ENCODE measurements at regions not wholly inside any gene's neighbourhood (a gene's known extent, or its start where the extent isn't known, plus 50 kb on each side); places are given as distances from the start of the nearest gene placed in this dataset.
A peak's percentile ranks its signal among the peaks of the same experiment; 100 is the strongest.
"Not testable (repeated sequence)": the region's sequence is repeated elsewhere in the genome, so short reads cannot be mapped to it uniquely, and the experiment has no call there.

GRCh38 chr2:87653373-87653772 is 94.5 kb upstream of the PLGLB2 start:
- FAIRE-seq: not testable (repeated sequence)

- FAIRE-seq: not testable (repeated sequence)
Measured at GRCh38 chr2:87654136-87654814, 93.6 kb upstream of the PLGLB2 start.

- not testable (repeated sequence) for FAIRE-seq
Measured at GRCh38 chr2:87657915-87658314, 90.0 kb upstream of the PLGLB2 start.

- not testable (repeated sequence) for FAIRE-seq
Measured at GRCh38 chr2:87658357-87658756, 89.5 kb upstream of the PLGLB2 start.

GRCh38 chr2:87658976-87659375 is 88.9 kb upstream of the PLGLB2 start:
- FAIRE-seq: not testable (repeated sequence)

GRCh38 chr2:87660164-87660563 is 87.7 kb upstream of the PLGLB2 start:
- not testable (repeated sequence) for FAIRE-seq

GRCh38 chr2:87662316-87663290 is 85.3 kb upstream of the PLGLB2 start:
- FAIRE-seq: not testable (repeated sequence)

- not testable (repeated sequence) for FAIRE-seq
Measured at GRCh38 chr2:87663347-87663746, 84.5 kb upstream of the PLGLB2 start.

- not testable (repeated sequence) for FAIRE-seq
Measured at GRCh38 chr2:87667027-87667426, 80.9 kb upstream of the PLGLB2 start.

- FAIRE-seq: not testable (repeated sequence)
Measured at GRCh38 chr2:87668361-87668760, 79.5 kb upstream of the PLGLB2 start.

GRCh38 chr2:87669633-87670231 is 78.2 kb upstream of the PLGLB2 start:
- FAIRE-seq: not testable (repeated sequence)

- not testable (repeated sequence) for FAIRE-seq
Measured at GRCh38 chr2:87672404-87672803, 75.5 kb upstream of the PLGLB2 start.

GRCh38 chr2:87674729-87675128 is 73.2 kb upstream of the PLGLB2 start:
- not testable (repeated sequence) for FAIRE-seq

- FAIRE-seq: not testable (repeated sequence)
Measured at GRCh38 chr2:87675487-87675886, 72.4 kb upstream of the PLGLB2 start.

GRCh38 chr2:87677421-87677923 is 70.4 kb upstream of the PLGLB2 start:
- FAIRE-seq: not testable (repeated sequence)

GRCh38 chr2:87678742-87679173 is 69.1 kb upstream of the PLGLB2 start:
- not testable (repeated sequence) for FAIRE-seq

GRCh38 chr2:87679950-87680349 is 67.9 kb upstream of the PLGLB2 start:
- not testable (repeated sequence) for FAIRE-seq

- FAIRE-seq: peak; percentile 8
Measured at GRCh38 chr2:87680691-87681090, 67.2 kb upstream of the PLGLB2 start.

- not testable (repeated sequence) for FAIRE-seq
Measured at GRCh38 chr2:87683451-87683850, 64.4 kb upstream of the PLGLB2 start.

GRCh38 chr2:87683961-87684360 is 63.9 kb upstream of the PLGLB2 start:
- not testable (repeated sequence) for FAIRE-seq

- FAIRE-seq: not testable (repeated sequence)
Measured at GRCh38 chr2:87685558-87685957, 62.3 kb upstream of the PLGLB2 start.

GRCh38 chr2:87686873-87687549 is 60.9 kb upstream of the PLGLB2 start:
- FAIRE-seq: not testable (repeated sequence)
